HS-27A (cell line): ENCODE measurements at regions not wholly inside any gene's neighbourhood (a gene's known extent, or its start where the extent isn't known, plus 50 kb on each side); places are given as distances from the start of the nearest gene placed in this dataset.
"Not testable (repeated sequence)": the region's sequence is repeated elsewhere in the genome, so short reads cannot be mapped to it uniquely, and the experiment has no call there.

Source experiments
- DNase-seq: peaks from one replicate; pipeline ENCODE4 v3.0.0-alpha.2; 2012; ENCODE audit warnings: low read depth, missing footprints

DNA sequence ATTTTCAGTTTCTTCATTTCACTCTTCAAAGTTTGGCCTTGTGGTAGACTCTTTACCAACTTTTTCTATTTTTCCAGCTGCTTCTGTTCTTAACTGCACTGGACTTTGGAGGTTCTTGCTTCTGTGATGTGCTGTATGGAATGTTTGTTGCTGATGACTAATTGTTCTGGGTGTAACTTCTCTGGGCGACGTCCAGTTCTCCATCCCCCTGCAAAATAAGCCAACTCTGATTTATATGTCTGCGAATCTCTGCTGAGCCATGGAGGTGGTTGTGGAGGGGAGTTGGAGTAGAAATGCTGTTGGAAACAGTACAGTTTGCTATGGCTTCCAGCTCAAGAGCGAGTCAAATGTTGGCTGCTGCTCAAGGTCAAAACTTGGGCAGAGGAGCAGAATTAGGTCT lies 113.9 kb upstream of the DYRK2 start:
- DNase-seq = peak; percentile 66

GRCh38 chr12:67535176-67535575 lies 113.4 kb upstream of the DYRK2 start:
- DNase-seq = no peak

- no peak for DNase-seq
These were observed 112.6 kb upstream of the DYRK2 start for GRCh38 chr12:67535971-67536370.

DNA sequence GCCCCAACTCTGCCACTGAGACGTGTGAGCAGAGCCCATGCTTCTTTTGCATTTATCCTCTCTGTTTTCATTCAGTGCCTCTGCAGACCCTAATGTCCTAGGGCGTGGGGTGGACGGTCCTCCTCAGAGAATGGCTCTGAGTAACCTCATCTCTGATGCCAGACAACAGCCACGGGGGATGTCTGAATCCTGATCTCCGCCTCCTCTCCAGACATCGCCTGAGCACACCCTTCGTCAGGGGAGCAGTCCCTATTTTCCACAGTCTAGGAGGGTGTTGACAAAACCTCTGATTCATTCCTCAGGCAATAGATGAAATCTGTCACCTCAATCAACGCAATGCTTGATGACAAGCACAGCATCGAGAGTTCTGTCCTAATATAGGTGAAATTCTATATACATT lies 109.2 kb upstream of the DYRK2 start:
- no peak for DNase-seq

- no peak for DNase-seq
These were observed 108.6 kb upstream of the DYRK2 start for GRCh38 chr12:67539946-67540345.

GRCh38 chr12:67540920-67541624 lies 107.5 kb upstream of the DYRK2 start:
- no peak for DNase-seq

GRCh38 chr12:67541625-67541991 lies 106.9 kb upstream of the DYRK2 start:
- no peak for DNase-seq

DNA sequence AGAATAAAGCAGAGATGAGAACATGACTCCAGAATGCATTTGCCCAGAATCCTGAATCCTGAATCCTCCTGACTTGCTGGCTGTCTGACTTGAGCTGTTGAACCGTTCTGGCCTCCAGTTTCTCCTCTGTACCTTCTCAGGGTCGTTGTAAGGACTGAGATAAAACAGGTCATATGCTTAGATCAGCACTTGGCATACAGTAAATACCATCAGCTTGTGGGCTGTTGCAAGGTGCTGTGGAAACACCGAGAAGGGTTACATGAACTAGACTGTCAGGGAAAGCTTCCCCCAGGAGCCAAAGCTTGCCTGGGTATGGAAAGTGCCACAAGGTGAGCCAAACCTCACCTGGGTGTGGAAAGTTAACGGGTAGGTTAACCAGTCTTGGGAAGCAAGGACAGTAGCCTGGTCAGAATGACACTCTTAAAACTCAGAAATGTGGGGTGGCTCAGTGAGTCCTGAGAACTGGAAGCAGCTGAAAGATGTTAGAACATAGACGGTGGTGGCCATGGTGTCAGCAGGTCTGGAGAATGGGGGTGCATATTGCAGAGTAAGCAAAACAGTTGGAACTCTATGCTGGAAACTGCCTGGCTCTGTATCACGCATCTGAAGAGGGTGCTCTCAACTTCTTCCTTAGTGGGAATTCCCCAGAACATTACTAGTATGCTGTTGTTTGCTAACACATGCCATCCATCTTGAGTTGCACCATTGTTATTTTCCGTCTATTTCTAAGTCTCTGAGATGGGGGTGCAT lies 105.3 kb upstream of the DYRK2 start:
- DNase-seq = no peak

DNA sequence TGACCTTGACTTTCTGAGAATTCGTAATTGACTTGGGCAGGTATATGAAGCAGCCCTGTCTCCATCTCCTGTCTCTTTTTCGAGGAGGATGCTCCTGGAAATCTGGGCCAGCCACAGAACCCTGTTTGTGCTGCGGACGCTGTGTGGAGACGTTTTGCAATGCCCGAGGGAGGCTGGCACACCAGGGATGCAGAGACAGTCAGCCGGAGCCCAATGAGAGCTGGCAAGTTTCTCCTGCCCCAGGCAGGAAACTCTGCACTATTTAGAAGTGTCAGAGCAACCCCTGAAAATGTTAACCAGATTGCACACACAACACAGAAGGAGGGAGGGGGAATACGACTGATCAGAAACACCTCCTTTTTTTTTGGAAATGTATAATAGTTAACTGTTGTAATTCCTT lies 103.2 kb upstream of the DYRK2 start:
- DNase-seq = no peak

DNA sequence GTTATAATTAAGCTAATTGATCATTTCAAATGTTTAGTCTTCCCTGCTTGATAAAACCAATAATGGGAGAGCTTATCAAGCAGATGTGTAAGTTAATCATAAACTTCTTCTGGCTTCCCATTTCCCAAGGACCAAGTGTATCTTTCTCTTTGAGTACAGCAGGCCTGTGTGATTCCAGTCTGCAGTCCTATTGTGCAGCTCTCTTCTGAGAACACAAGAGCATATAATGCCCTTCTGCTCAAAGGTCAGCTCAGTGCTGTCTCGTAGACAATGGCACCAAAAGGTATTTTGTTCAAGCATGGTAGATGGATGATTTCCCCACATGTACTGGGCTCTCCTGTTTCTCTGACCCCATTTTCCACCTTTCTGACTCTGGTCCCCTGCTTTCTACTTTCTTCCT lies 101.8 kb upstream of the DYRK2 start:
- no peak for DNase-seq

DNA sequence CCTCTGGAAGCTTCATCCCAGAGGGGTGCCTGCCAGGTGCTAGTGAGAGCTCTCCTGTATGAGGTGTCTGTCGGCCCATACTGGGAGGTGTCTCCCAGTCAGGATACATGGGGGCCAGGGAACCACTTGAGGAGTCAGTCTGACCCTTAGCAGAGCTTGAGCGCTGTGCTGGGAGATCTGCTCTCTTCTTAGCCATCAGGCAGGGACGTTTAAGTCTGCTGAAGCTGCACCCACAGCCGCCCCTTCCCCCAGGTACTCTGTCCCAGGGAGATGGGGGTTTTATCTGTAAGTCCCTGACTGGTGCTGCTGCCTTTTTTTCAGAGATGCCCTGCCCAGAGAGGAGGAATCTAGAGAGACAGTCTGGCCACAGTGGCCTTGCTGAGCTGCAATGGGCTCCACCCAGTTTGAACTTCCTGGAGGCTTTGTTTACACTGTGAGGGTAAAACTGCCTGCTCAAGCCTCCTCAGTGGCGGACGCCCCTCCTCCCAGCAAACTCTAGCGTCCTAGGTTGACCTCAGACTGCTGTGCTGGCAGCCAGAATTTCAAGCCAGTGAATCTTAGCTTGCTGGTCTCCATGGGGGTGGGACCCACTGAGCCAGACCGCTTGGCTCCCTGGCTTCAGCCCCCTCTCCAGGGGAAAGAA lies 93.3 kb upstream of the DYRK2 start:
- DNase-seq = not testable (repeated sequence)

GRCh38 chr12:67558775-67559174 lies 89.8 kb upstream of the DYRK2 start:
- no peak for DNase-seq

DNA sequence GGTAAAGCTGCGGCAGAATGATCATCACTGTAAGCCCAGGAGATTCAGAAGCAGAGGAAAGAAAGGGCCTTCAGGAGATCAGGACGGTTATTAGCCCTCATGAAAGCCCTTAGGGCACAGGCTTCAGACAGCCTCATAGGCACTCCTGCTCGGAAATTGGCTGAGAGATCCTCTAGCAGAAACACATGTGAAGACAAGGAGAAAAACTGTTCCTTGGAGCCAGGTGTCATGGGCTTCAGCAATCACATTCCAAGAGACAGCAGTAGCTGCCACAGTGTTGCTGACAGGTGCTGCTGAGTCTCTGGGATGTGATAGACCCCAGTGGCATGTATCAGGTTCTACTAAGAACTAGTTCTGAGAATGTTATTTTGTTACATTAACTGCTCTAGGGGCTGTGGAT lies 88.8 kb upstream of the DYRK2 start:
- no peak for DNase-seq

DNA sequence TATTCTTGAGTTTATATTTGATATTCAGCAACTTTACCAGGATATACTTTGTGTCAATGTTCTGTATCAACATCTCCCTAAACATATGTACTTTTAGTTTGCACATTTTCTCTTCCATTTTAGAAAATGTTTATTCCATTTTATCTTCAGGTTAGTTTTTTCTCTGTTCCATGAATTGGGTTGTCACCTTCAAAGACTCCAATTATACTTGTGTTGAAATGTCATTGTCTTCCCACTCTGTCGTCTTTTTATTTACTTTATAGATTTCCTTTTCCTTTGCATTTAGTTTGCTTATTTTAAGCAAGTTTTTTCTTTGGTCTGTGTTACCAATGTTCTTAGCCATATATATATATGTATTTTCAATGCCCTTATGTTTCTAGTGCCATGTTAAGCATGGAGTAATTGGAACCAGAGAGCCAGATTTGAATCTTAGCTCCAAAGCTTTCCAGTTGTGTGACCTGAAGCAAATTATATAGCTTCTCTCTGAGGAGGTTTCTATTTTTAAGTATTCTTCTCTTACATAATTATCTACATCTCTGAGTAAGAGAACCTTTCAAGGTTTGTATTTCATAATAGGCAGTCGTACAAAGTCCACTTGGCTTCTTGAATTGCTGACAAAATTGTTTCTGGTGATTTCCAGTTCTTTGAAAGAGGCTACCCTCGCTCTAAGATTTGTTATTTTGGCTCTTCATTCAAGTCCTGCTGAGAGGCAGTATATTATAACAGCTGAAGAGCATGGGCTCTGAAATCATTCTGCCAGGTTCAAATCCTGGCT lies 85.8 kb upstream of the DYRK2 start:
- no peak for DNase-seq

- no peak for DNase-seq
These were observed 80.5 kb upstream of the DYRK2 start for GRCh38 chr12:67568055-67568454.

DNA sequence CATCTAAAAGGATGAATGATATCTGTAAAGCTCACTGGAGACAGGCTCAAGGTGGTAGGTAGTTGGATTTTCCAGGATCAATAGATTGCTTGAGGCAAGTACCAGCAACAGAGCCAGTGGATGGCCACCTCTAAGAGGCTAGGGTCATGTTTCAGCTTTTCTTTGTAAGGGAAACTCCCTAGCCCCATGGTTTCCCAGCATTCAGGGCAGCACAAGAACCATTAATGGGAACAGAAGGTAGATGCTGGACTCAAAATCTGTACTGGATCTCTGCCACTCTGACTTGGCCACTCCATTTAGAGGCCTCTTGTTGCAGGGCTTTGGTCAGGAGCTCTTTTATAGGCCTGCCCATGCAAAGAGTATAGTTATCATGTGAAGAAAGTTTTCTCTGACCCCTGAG lies 76.1 kb upstream of the DYRK2 start:
- no peak for DNase-seq

- DNase-seq = no peak
These were observed 75.0 kb upstream of the DYRK2 start for GRCh38 chr12:67573566-67573965.

DNA sequence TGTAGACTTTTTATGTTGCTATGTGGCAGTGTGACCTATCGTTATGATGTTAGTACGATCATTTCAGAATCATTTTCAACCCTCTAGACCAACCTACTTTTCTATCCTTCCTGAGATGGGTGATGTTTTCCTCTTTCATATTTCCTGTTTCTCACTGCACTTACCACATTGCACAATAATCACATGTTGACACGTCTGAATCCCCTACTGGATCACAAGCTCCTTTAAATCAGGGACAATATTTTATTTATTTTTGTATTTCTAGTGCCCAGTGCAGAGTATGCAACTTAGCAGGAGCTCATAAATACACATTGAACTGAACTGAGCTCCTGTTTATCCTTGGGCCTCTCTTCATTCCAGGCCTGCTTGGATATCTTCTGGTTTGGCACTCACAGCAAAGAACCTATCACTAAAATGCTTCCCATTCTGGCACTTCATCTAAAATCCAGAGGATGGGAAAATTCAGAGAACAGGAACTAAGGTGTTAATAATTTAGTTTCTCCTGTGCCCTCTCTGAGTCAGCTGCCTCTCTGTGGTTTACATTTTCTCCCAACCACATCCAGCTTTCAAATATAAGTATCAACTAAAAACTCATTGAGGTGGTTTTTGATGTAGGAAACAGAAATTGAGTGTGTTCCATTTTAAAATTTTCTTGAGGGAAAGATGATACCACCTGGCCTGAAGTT lies 69.4 kb upstream of the DYRK2 start:
- DNase-seq = no peak

DNA sequence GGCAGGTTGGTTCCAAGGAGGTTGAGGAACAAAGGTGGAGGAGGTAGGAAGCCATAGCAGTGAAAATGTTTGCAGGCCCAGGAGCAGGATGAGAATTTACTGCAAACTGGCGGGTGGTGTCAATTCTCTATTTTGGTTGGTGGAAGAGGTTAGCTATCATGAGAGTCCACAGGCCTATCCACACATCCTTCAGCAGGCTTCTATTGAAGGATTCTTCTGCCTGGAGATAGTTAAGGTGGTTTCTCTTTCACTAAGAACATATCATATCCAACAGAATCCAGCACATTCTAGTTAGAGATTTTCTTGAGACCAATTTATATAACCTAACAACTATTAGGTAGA lies 68.9 kb upstream of the DYRK2 start:
- no peak for DNase-seq

- DNase-seq = no peak
These were observed 66.2 kb upstream of the DYRK2 start for GRCh38 chr12:67582238-67582834.

DNA sequence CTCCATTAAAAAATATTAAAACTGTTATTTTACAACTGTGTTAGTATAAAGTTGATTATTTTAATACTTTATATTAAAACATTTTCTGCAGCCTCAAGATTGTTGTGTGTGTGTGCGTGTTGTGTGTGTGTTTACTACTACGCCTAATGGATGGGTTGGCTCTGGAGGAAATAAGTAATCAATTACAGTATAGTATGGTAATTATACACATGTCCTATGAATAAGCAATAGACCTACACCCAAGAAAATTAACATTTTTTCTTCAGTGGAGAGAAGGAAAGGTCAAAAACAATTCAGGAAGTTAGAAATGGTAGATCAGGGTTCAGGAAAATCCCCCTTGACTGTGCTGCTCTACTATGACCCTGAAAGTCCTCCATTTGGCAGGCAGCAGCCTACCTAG lies 65.7 kb upstream of the DYRK2 start:
- DNase-seq = no peak

GRCh38 chr12:67586951-67587350 lies 61.6 kb upstream of the DYRK2 start:
- no peak for DNase-seq
